A673 (cell line): ENCODE measurements at regions not wholly inside any gene's neighbourhood (a gene's known extent, or its start where the extent isn't known, plus 50 kb on each side); places are given as distances from the start of the nearest gene placed in this dataset.
A peak's percentile ranks its signal among the peaks of the same experiment; 100 is the strongest.

Source experiments
- BruUV-seq: library from RNA; stranded (reverse); fragments of 400-500 nt; replicated peaks from 2 replicates; lab custom pipeline; 2021; lab: Mats Ljungman, UMichigan
- CTCF ChIA-PET: fragments of 300-600 bp; sonication (Branson Sonifier 250); formaldehyde crosslinking; loops from one replicate; lab custom pipeline; 2022; ENCODE audit warnings: antibody characterized with exemption; lab: Charles Lee
- POLR2A ChIA-PET: fragments of 300-600 bp; sonication (Branson Sonifier 250); formaldehyde crosslinking; loops from one replicate; lab custom pipeline; 2022; ENCODE audit warnings: antibody characterized with exemption; ENCODE audit not compliant: low non-redundant PET; lab: Charles Lee
- DNase-seq: peaks from one replicate; pipeline ENCODE4 v3.0.0-alpha.2; 2015; ENCODE audit warnings: low spot score
- H3K27ac ChIP-seq: fragments of 200-600 bp; sonication (generic); 2 replicates; pipeline ENCODE4 v1.5.1; 2016; ENCODE audit warnings: mixed run types, low read depth, mild to moderate bottlenecking, mixed read lengths, antibody characterized with exemption, low read length; ENCODE audit not compliant: poor library complexity, severe bottlenecking
- H3K27me3 ChIP-seq: fragments of 200-600 bp; sonication (generic); replicated peaks from 2 replicates; pipeline ENCODE4 v1.6.1; 2017; ENCODE audit warnings: mixed run types, low read depth, mild to moderate bottlenecking, mixed read lengths, antibody characterized with exemption, low read length; ENCODE audit not compliant: insufficient read depth, poor library complexity
- H3K36me3 ChIP-seq: fragments of 200-600 bp; sonication (generic); 2 replicates; pipeline ENCODE4 v1.6.1; 2016; ENCODE audit warnings: mixed run types, mild to moderate bottlenecking, mixed read lengths, antibody characterized with exemption, low read length; ENCODE audit not compliant: insufficient read depth, poor library complexity, severe bottlenecking
- H3K4me1 ChIP-seq: fragments of 200-600 bp; sonication (generic); 2 replicates; pipeline ENCODE4 v1.6.1; 2017; ENCODE audit warnings: mixed run types, mild to moderate bottlenecking, mixed read lengths, antibody characterized with exemption, low read length; ENCODE audit not compliant: insufficient read depth, poor library complexity, severe bottlenecking
- H3K4me3 ChIP-seq: fragments of 200-600 bp; sonication (generic); 2 replicates; pipeline ENCODE4 v1.5.1; 2016; ENCODE audit warnings: low read depth, mixed run types, mild to moderate bottlenecking, mixed read lengths, low read length; ENCODE audit not compliant: poor library complexity, severe bottlenecking
- H3K9me3 ChIP-seq: fragments of 200-600 bp; sonication (generic); 2 replicates; pipeline ENCODE4 v1.6.1; 2016; ENCODE audit warnings: mixed run types, low read depth, mild to moderate bottlenecking, mixed read lengths, antibody characterized with exemption, low read length; ENCODE audit not compliant: poor library complexity, severe bottlenecking
- EZH2 ChIP-seq: fragments of 200-600 bp; sonication (generic); IDR thresholded peaks from 2 replicates; pipeline ENCODE4 v1.6.1; 2017; ENCODE audit warnings: borderline replicate concordance, low read depth, mild to moderate bottlenecking, mixed read lengths, antibody characterized with exemption, low read length; ENCODE audit not compliant: poor library complexity, severe bottlenecking
- intact Hi-C: fragments of 100-400 bp; cut with micrococcal nuclease; formaldehyde crosslinking; loops from one replicate; pipeline ENCODE4 v1.10.0; 2022; ENCODE audit not compliant: unreplicated experiment
- TF ChIP-seq, protein P1 (sequence below): fragments of 300-800, 200-600 bp; sonication (generic); conservative IDR thresholded peaks from 2 replicates; pipeline ENCODE4 v1.5.1; 2017; ENCODE audit warnings: low read depth, mild to moderate bottlenecking, antibody characterized with exemption, low read length, moderate library complexity, mixed read lengths

DNA sequence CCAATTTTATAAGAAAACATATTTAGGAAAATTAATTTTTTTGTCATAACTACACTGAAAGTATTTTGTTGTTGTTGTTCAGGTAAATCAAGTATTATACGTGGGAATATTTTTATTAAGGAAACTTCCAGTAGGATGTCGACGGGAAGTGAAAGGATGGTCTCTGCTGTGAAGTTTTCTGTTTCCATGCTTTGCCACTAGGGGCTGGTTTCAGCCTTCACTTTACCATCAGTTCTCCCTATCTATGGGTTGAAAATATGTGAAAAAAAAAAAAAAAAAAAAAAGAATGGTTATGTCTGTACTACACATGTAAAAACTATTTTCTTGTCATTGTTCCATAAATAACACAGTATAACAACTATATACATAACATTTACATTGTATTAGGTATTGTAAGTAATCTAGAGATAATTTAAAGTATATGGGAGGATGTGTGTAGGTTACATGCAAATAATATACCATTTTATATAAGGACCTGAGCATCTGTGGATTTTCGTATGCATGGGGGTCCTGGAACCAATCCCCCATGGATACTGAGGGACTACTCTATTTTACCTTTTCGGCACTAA, 136.7 kb downstream of the SMAD6 start:
- CTCF ChIA-PET, result interaction anchor here (1.1 kb wide), 1 partner anchor 13 kb away, joined by 3 read pairs; no protein-coding TSS in a partner anchor
- Histone ChIP-seq H3K4me1 (peaks cover 12% of the 10 kb centered on the region), H3K9me3 (no peaks in the 10 kb centered on the region), H3K4me3 (no peak overlapping the region), H3K27ac (no peak overlapping the region), H3K36me3 (no peaks in the 10 kb centered on the region), H3K27me3 (no peaks in the 10 kb centered on the region)
- BruUV-seq, result no TSS peak
- TF ChIP-seq, protein P1, sequence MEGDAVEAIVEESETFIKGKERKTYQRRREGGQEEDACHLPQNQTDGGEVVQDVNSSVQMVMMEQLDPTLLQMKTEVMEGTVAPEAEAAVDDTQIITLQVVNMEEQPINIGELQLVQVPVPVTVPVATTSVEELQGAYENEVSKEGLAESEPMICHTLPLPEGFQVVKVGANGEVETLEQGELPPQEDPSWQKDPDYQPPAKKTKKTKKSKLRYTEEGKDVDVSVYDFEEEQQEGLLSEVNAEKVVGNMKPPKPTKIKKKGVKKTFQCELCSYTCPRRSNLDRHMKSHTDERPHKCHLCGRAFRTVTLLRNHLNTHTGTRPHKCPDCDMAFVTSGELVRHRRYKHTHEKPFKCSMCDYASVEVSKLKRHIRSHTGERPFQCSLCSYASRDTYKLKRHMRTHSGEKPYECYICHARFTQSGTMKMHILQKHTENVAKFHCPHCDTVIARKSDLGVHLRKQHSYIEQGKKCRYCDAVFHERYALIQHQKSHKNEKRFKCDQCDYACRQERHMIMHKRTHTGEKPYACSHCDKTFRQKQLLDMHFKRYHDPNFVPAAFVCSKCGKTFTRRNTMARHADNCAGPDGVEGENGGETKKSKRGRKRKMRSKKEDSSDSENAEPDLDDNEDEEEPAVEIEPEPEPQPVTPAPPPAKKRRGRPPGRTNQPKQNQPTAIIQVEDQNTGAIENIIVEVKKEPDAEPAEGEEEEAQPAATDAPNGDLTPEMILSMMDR, result peak; percentile 72
- TF ChIP-seq EZH2, result no peak
- peak; percentile 55 for DNase-seq
- intact Hi-C loops, result no loop called here
- POLR2A ChIA-PET, result no interaction called here

DNA sequence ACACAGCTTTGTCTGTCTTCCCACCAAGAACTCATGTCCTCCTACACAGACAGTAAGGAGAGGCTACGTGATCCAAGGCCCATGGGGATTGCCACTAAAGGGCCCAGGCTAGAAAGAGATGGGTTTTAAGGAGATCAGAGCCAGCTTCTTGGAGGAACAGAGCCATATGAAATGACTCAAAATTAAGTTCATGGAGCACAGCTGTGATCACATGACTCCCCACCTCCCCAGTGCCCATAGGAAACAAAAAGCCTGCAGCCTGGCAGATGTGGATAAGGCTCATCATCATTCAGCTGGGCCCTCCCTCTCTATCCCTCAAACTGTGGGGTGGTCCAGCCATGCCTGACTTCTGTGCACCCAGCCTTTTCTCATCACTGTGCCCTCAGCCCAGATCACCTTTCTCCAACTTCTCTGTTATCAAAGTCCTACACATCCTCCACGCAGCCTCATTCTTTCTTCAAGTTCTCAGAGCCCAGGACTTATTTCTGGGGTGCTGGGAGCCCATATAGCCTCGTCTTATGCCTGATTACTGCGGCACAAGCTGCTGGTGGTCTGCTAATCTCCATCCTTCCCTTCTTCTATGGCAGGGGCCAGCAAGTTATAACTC, 137.6 kb downstream of the SMAD6 start:
- no peak overlapping the region for H3K4me3 ChIP-seq
- peaks cover 12% of the 10 kb centered on the region for H3K4me1 ChIP-seq
- BruUV-seq, result no TSS peak
- no peaks in the 10 kb centered on the region for H3K27me3 ChIP-seq
- H3K27ac ChIP-seq, result no peak overlapping the region
- H3K36me3 ChIP-seq, result no peaks in the 10 kb centered on the region
- TF ChIP-seq, protein P1, result no peak
- TF ChIP-seq EZH2, result no peak
- no peak for DNase-seq
- ChIA-PET CTCF (interaction anchor here (0.6 to 1.1 kb wide), 2 partner anchors 12 to 39 kb away, joined by 3 read pairs; no protein-coding TSS in a partner anchor), POLR2A (no interaction called here)
- intact Hi-C loops, result no loop called here
- H3K9me3 ChIP-seq, result no peaks in the 10 kb centered on the region

DNA sequence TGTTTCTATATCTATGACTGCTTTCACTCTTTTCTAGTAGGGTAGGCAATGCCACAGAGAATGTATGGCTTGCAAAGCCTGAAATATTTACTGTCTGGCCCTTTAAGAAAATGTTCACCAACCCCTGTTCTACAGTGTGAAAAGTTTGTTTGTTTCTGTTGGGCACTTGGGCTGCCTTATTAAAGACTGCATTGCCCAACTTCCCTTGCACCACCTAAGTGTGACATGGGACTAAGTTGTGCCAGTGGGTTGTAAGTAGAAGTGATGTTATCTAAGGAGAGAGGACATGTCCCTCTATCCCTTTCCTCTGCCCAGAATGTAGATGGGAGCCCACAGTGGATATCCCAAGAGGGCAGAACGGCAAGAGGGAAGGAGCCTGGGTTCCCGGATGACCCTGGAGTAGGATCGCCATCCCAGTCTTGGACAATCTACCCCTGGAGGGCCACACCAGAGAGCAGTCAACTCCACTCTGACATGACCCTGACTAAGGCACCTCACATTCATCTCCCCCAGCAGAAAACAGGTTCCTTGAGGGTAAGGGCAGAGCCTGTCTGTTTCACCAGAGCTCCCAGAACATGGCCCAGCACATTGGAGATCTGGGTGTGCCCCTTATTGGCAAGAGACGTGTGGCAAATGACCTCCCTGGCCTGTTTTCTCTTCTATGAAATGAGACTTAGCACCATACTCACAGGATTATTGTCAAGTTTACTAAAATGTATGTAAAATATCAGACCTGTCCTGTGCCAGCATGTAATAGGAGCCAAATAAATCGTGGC, 138.8 kb downstream of the SMAD6 start:
- H3K9me3 ChIP-seq, result no peaks in the 10 kb centered on the region
- no peaks in the 10 kb centered on the region for H3K36me3 ChIP-seq
- H3K4me1 ChIP-seq, result peaks cover 3% of the 10 kb centered on the region
- ChIA-PET CTCF (no interaction called here), POLR2A (no interaction called here)
- H3K27ac ChIP-seq, result no peak overlapping the region
- no peak for TF ChIP-seq EZH2
- TF ChIP-seq, protein P1, result no peak
- no peak for DNase-seq
- intact Hi-C loops, result no loop called here
- BruUV-seq, result no TSS peak
- no peaks in the 10 kb centered on the region for H3K27me3 ChIP-seq
- no peak overlapping the region for H3K4me3 ChIP-seq
